Tibial nerve (tissue), 4 donors: ENCODE measurements at regions not wholly inside any gene's neighbourhood (a gene's known extent, or its start where the extent isn't known, plus 50 kb on each side); places are given as distances from the start of the nearest gene placed in this dataset.

Source experiments
- CTCF ChIP-seq, 5 experiments: fragments of 200-600 bp in 3 of 5; fragments of 450-650 bp in 2 of 5; sonication (generic) in 3 of 5; IDR thresholded peaks; one replicate each; pipeline ENCODE4 v1.5.1; 2016 to 2019; ENCODE audit warnings: antibody characterized with exemption in 5 of 5, mild to moderate bottlenecking in 3 of 5, moderate library complexity in 2 of 5
- EP300 ChIP-seq, 2 donors: sonication (generic); formaldehyde crosslinking; IDR thresholded peaks; one replicate each; pipeline ENCODE4 v1.6.1; 2017; ENCODE audit warnings: antibody characterized with exemption in 2 of 2, mild to moderate bottlenecking in 1 of 2
- POLR2A ChIP-seq, 2 donors: fragments of 450-650 bp; IDR thresholded peaks; one replicate each; pipeline ENCODE4 v1.6.1; 2017; ENCODE audit warnings: antibody characterized with exemption in 2 of 2, mild to moderate bottlenecking in 2 of 2, moderate library complexity in 2 of 2

GRCh38 chr6:91155129-91155785, 568.4 kb upstream of the MAP3K7 start:
- TF ChIP-seq POLR2A (IDR thresholded peaks at IDR 0.05) (no peak), CTCF (IDR thresholded peaks at IDR 0.05) (no peak), EP300 (IDR thresholded peaks at IDR 0.05) (no peak)
